ENCODE measurements at regions not wholly inside any gene's neighbourhood (a gene's known extent, or its start where the extent isn't known, plus 50 kb on each side); places are given as distances from the start of the nearest gene placed in this dataset.

DNA sequence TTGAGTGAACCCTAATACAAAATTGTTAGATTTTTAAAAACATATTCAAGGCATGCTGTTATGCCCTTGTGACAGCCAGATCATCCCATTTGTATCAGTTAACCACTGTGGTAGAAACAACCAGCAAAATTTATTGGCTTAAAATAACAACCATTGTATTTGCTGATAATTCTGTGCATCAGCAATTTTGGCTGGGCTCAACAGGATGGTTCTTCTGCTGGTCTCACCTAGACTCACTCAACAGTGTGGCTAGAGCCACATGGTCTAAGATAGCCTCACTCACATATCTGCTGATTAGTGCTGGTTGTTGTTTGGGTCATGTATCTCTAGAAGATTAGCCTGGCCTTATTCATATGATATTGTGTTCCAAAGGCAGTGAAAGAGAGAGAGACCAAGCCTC lies 160.1 kb upstream of the GATA6 start:
- no peaks in the 10 kb centered on the region for H3K4me1 ChIP-seq (ENCODE audit: control insufficient read depth, insufficient read depth, low read length)
- no peaks in the 10 kb centered on the region for H3K27me3 ChIP-seq (ENCODE audit: control insufficient read depth, insufficient read depth, low read length)
- ChIA-PET CTCF (no interaction called here), POLR2A (no interaction called here)
- no TSS peak for BruUV-seq (replicated peaks)
- ATAC-seq, result no peak
- no peak for DNase-seq (ENCODE audit: low read depth, low spot score)
- in situ Hi-C loops (cut with HindIII; ENCODE audit: low pct_unique_long_range_greater_than_20kb, low sequenced_read_pairs) (no loop called here), intact Hi-C loops (cut with micrococcal nuclease; ENCODE audit: unreplicated experiment) (no loop called here)
- no peaks in the 10 kb centered on the region for H3K36me3 ChIP-seq (ENCODE audit: control insufficient read depth, insufficient read depth, low read length)
- TF ChIP-seq REST (IDR thresholded peaks at IDR 0.05; ENCODE audit: insufficient read depth in 1 of 2, low read depth in 2 of 2, low read length in 1 of 2), result no peak
- TF ChIP-seq SIN3A (IDR thresholded peaks at IDR 0.05; ENCODE audit: borderline replicate concordance, insufficient read depth, low read depth, low read length), result no peak
- no peak for TF ChIP-seq TCF7L2 (IDR thresholded peaks at IDR 0.05; ENCODE audit: low read depth, low read length)
- no peak for TF ChIP-seq POLR2AphosphoS5 (IDR thresholded peaks at IDR 0.05; ENCODE audit: low read depth, low read length)
- no peak for TF ChIP-seq CTCF (IDR thresholded peaks at IDR 0.05)
- H3K27ac ChIP-seq (ENCODE audit: low read length), result no peak overlapping the region
- H3K9me3 ChIP-seq (ENCODE audit: control insufficient read depth, insufficient read depth, low read depth, low read length), result 0 out of 2 replicates have a peak, but pooled peaks cover 7% of the 10 kb centered on the region
- no peak overlapping the region for H3K4me3 ChIP-seq (ENCODE audit: low read depth in 2 of 2, low read length in 2 of 2)

DNA sequence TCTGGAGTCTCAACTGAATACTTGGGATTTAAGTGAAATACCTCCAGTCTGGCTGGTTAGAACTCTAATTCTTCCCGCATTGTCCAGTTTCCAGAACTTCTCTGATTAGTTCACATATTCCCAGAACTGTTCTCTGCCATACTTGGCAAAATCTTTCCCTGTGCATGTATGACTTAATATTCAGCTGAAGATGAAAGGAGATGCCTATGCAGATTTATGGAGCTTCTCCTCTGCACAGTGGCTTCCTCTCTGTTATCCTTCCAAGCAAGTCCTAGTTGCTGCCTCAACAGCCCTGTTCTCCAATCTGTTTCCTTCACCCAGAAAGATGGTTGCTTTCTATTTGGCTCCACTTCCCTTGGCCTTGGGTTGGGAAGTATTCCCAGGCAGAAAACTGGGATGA lies 155.4 kb upstream of the GATA6 start:
- Histone ChIP-seq H3K36me3 (ENCODE audit: control insufficient read depth, insufficient read depth, low read length) (no peaks in the 10 kb centered on the region), H3K4me1 (ENCODE audit: control insufficient read depth, insufficient read depth, low read length) (no peaks in the 10 kb centered on the region), H3K27ac (ENCODE audit: low read length) (no peak overlapping the region), H3K27me3 (ENCODE audit: control insufficient read depth, insufficient read depth, low read length) (no peaks in the 10 kb centered on the region), H3K4me3 (ENCODE audit: low read depth in 2 of 2, low read length in 2 of 2) (no peak overlapping the region), H3K9me3 (ENCODE audit: control insufficient read depth, insufficient read depth, low read depth, low read length) (0 out of 2 replicates have a peak, but pooled peaks cover 7% of the 10 kb centered on the region)
- DNase-seq (ENCODE audit: low read depth, low spot score), result no peak
- no peak for TF ChIP-seq POLR2AphosphoS5 (IDR thresholded peaks at IDR 0.05; ENCODE audit: low read depth, low read length)
- POLR2A ChIA-PET, result no interaction called here
- no TSS peak for BruUV-seq (replicated peaks)
- no peak for ATAC-seq
- in situ Hi-C loops (cut with HindIII; ENCODE audit: low pct_unique_long_range_greater_than_20kb, low sequenced_read_pairs) (no loop called here), intact Hi-C loops (cut with micrococcal nuclease; ENCODE audit: unreplicated experiment) (no loop called here)
- CTCF ChIA-PET, result no interaction called here

DNA sequence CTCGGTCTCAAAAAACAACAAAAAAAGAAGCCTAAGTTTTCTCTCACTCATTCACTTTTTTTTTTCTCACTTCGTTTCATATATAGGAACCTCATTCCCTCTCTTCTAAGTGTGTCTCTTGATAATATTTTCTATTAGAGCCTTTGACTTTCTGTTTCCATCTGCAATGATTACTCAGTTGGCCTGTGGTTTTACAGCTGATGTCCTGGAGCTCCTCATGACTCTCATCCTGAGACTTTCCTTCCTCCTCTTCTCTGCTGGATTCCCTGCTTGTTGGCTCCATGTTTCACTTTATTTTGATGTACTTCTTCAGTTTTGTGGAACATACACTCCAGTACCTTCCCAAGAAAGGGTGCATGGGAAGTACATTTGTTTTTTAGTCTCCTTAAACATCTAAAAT lies 154.2 kb upstream of the GATA6 start:
- ChIA-PET POLR2A (no interaction called here), CTCF (no interaction called here)
- Histone ChIP-seq H3K9me3 (ENCODE audit: control insufficient read depth, insufficient read depth, low read depth, low read length) (0 out of 2 replicates have a peak, but pooled peaks cover 7% of the 10 kb centered on the region), H3K27ac (ENCODE audit: low read length) (no peak overlapping the region), H3K36me3 (ENCODE audit: control insufficient read depth, insufficient read depth, low read length) (no peaks in the 10 kb centered on the region), H3K4me1 (ENCODE audit: control insufficient read depth, insufficient read depth, low read length) (no peaks in the 10 kb centered on the region), H3K27me3 (ENCODE audit: control insufficient read depth, insufficient read depth, low read length) (no peaks in the 10 kb centered on the region), H3K4me3 (ENCODE audit: low read depth in 2 of 2, low read length in 2 of 2) (no peak overlapping the region)
- no TSS peak for BruUV-seq (replicated peaks)
- intact Hi-C loops (cut with micrococcal nuclease; ENCODE audit: unreplicated experiment) (no loop called here), in situ Hi-C loops (cut with HindIII; ENCODE audit: low pct_unique_long_range_greater_than_20kb, low sequenced_read_pairs) (no loop called here)
- no peak for ATAC-seq
- DNase-seq (ENCODE audit: low read depth, low spot score), result no peak
- TF ChIP-seq CTCF (IDR thresholded peaks at IDR 0.05) (no peak), TCF7L2 (IDR thresholded peaks at IDR 0.05; ENCODE audit: low read depth, low read length) (no peak), POLR2AphosphoS5 (IDR thresholded peaks at IDR 0.05; ENCODE audit: low read depth, low read length) (no peak)

Measured in Panc1 (cell line).